ENCODE measurements at regions not wholly inside any gene's neighbourhood (a gene's known extent, or its start where the extent isn't known, plus 50 kb on each side); places are given as distances from the start of the nearest gene placed in this dataset.

GRCh38 chr4:43781125-43781524, 667.5 kb downstream of the KCTD8 start:
- no peak overlapping the region for H3K4me3 ChIP-seq (ENCODE audit: control insufficient read depth, low read depth, low read length)
- no peak for TF ChIP-seq CTCF (conservative IDR thresholded peaks at IDR 0.05; ENCODE audit: control insufficient read depth, insufficient read depth, low read depth, low read length)

GRCh38 chr4:43782391-43782790, 666.2 kb downstream of the KCTD8 start:
- DNase-seq (ENCODE audit: low read depth): no peak
- no peak overlapping the region for H3K4me3 ChIP-seq (ENCODE audit: control insufficient read depth, low read depth, low read length)
- no peak for TF ChIP-seq CTCF (conservative IDR thresholded peaks at IDR 0.05; ENCODE audit: control insufficient read depth, insufficient read depth, low read depth, low read length)

More at GRCh38 chr4:43781125-43781524, 667.5 kb downstream of the KCTD8 start:
- no peak for DNase-seq (ENCODE audit: low read depth)

GRCh38 chr4:43816116-43816515, 632.5 kb downstream of the KCTD8 start:
- TF ChIP-seq CTCF (conservative IDR thresholded peaks at IDR 0.05; ENCODE audit: control insufficient read depth, insufficient read depth, low read depth, low read length): no peak
- no peak for DNase-seq (ENCODE audit: low read depth)
- H3K4me3 ChIP-seq (ENCODE audit: control insufficient read depth, low read depth, low read length): no peak overlapping the region

- no peak for TF ChIP-seq CTCF (conservative IDR thresholded peaks at IDR 0.05; ENCODE audit: control insufficient read depth, insufficient read depth, low read depth, low read length)
- DNase-seq (ENCODE audit: low read depth): no peak
These were observed 626.0 kb downstream of the KCTD8 start for GRCh38 chr4:43822621-43823020.

GRCh38 chr4:43835869-43836268, 612.7 kb downstream of the KCTD8 start:
- no peak for DNase-seq (ENCODE audit: low read depth)
- no peak for TF ChIP-seq CTCF (conservative IDR thresholded peaks at IDR 0.05; ENCODE audit: control insufficient read depth, insufficient read depth, low read depth, low read length)
- H3K4me3 ChIP-seq (ENCODE audit: control insufficient read depth, low read depth, low read length): no peak overlapping the region

More at GRCh38 chr4:43822621-43823020, 626.0 kb downstream of the KCTD8 start:
- no peak overlapping the region for H3K4me3 ChIP-seq (ENCODE audit: control insufficient read depth, low read depth, low read length)

- TF ChIP-seq CTCF (conservative IDR thresholded peaks at IDR 0.05; ENCODE audit: control insufficient read depth, insufficient read depth, low read depth, low read length): no peak
- H3K4me3 ChIP-seq (ENCODE audit: control insufficient read depth, low read depth, low read length): no peak overlapping the region
- no peak for DNase-seq (ENCODE audit: low read depth)
These were observed 611.4 kb downstream of the KCTD8 start for GRCh38 chr4:43837171-43837570.

GRCh38 chr4:43837604-43838003, 611.0 kb downstream of the KCTD8 start:
- DNase-seq (ENCODE audit: low read depth): no peak
- no peak overlapping the region for H3K4me3 ChIP-seq (ENCODE audit: control insufficient read depth, low read depth, low read length)
- no peak for TF ChIP-seq CTCF (conservative IDR thresholded peaks at IDR 0.05; ENCODE audit: control insufficient read depth, insufficient read depth, low read depth, low read length)
